MM.1S (cell line): ENCODE measurements at regions not wholly inside any gene's neighbourhood (a gene's known extent, or its start where the extent isn't known, plus 50 kb on each side); places are given as distances from the start of the nearest gene placed in this dataset.
"Not testable (repeated sequence)": the region's sequence is repeated elsewhere in the genome, so short reads cannot be mapped to it uniquely, and the experiment has no call there.

Experiments used
- DNase-seq: peaks from one replicate; pipeline ENCODE4 v3.0.0-alpha.2; 2015
- H2AFZ ChIP-seq: fragments of 300-600 bp; sonication (generic); 2 replicates; pipeline ENCODE4 v1.6.0; 2016; ENCODE audit warnings: antibody characterized with exemption, low read length
- H3F3A ChIP-seq: fragments of 300-600 bp; sonication (generic); 2 replicates; pipeline ENCODE4 v1.6.1; 2016; ENCODE audit warnings: mild to moderate bottlenecking, antibody characterized with exemption, low read length, moderate library complexity, mixed read lengths; ENCODE audit not compliant: insufficient read depth
- H3K27ac ChIP-seq: fragments of 300-600 bp; sonication (generic); 2 replicates; pipeline ENCODE4 v1.5.1; 2016; ENCODE audit warnings: mild to moderate bottlenecking, low read length
- H3K27me3 ChIP-seq: fragments of 300-600 bp; sonication (generic); replicated peaks from 2 replicates; pipeline ENCODE4 v1.6.0; 2016; ENCODE audit warnings: low read length; ENCODE audit not compliant: insufficient read depth
- H3K36me3 ChIP-seq: fragments of 300-600 bp; sonication (generic); replicated peaks from 2 replicates; pipeline ENCODE4 v1.6.1; 2016; ENCODE audit warnings: mild to moderate bottlenecking, low read length, mixed read lengths; ENCODE audit not compliant: insufficient read depth
- H3K4me1 ChIP-seq: fragments of 300-600 bp; sonication (generic); 2 replicates; pipeline ENCODE4 v1.6.1; 2016; ENCODE audit warnings: low read length, mixed read lengths
- H3K4me2 ChIP-seq: fragments of 300-600 bp; sonication (generic); 2 replicates; pipeline ENCODE4 v1.6.0; 2016; ENCODE audit warnings: low read depth, low read length
- H3K4me3 ChIP-seq: fragments of 300-600 bp; sonication (generic); 2 replicates; pipeline ENCODE4 v1.5.1; 2016; ENCODE audit warnings: low read length, mixed read lengths
- H3K79me2 ChIP-seq: fragments of 300-600 bp; sonication (generic); 2 replicates; pipeline ENCODE4 v1.6.1; 2016; ENCODE audit warnings: mixed run types, low read length, mixed read lengths
- H3K9ac ChIP-seq: fragments of 300-600 bp; sonication (generic); 2 replicates; pipeline ENCODE4 v1.6.1; 2016; ENCODE audit warnings: low read length, mixed read lengths
- H3K9me2 ChIP-seq: fragments of 300-600 bp; sonication (generic); replicated peaks from 2 replicates; pipeline ENCODE4 v1.6.1; 2016; ENCODE audit warnings: mild to moderate bottlenecking, low read length, mixed read lengths; ENCODE audit not compliant: insufficient read depth
- H3K9me3 ChIP-seq: fragments of 300-600 bp; sonication (generic); replicated peaks from 2 replicates; pipeline ENCODE4 v1.6.1; 2016; ENCODE audit warnings: mild to moderate bottlenecking, low read length, mixed read lengths; ENCODE audit not compliant: insufficient read depth
- H4K20me1 ChIP-seq: fragments of 300-600 bp; sonication (generic); 2 replicates; pipeline ENCODE4 v1.6.1; 2016; ENCODE audit warnings: mild to moderate bottlenecking, low read length, moderate library complexity, mixed read lengths; ENCODE audit not compliant: insufficient read depth
- EZH2 ChIP-seq: fragments of 300-600 bp; sonication (generic); optimal IDR thresholded peaks from 2 replicates; pipeline ENCODE3; 2017; ENCODE audit warnings: low read depth, mild to moderate bottlenecking, antibody characterized with exemption, low read length, mixed read lengths
- EZH2phosphoT487 ChIP-seq: fragments of 300-600 bp; sonication (generic); IDR thresholded peaks from 2 replicates; pipeline ENCODE4 v1.6.1; 2018; ENCODE audit warnings: antibody characterized with exemption, low read length
- TF ChIP-seq, protein P1 (sequence below): fragments of 300-600 bp; sonication (generic); IDR thresholded peaks from 2 replicates; pipeline ENCODE4 v1.5.1; 2016; ENCODE audit warnings: antibody characterized with exemption, low read length, mixed read lengths

DNA sequence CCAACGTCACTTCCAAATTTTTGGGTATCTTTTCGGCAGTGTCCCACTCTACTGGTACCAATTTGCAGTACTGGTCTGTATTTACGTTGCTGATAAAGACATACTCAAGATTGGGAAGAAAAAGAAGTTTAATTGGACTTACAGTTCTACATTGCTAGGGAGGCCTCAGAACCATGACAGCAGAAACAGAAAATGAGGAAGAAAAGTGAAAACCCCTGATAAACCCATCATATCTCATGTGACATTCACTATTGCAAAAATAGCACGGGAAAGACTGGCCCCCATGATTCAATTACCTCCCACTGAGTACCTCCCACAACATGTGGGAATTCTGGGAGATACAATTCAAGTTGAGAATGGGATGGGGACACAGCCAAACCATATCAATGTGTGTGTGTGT, 364.0 kb upstream of the KCND2 start:
- Histone ChIP-seq H3K36me3 (no peaks in the 10 kb centered on the region), H4K20me1 (no peaks in the 10 kb centered on the region), H3K27ac (no peak overlapping the region), H3K9me3 (no peaks in the 10 kb centered on the region), H3K4me2 (no peak overlapping the region), H2AFZ (no peak overlapping the region), H3F3A (no peaks in the 10 kb centered on the region), H3K79me2 (no peaks in the 10 kb centered on the region), H3K9ac (no peak overlapping the region), H3K4me3 (no peak overlapping the region), H3K4me1 (no peaks in the 10 kb centered on the region), H3K27me3 (no peaks in the 10 kb centered on the region), H3K9me2 (no peaks in the 10 kb centered on the region)
- TF ChIP-seq EZH2phosphoT487 (no peak), EZH2 (no peak)
- TF ChIP-seq, protein P1, sequence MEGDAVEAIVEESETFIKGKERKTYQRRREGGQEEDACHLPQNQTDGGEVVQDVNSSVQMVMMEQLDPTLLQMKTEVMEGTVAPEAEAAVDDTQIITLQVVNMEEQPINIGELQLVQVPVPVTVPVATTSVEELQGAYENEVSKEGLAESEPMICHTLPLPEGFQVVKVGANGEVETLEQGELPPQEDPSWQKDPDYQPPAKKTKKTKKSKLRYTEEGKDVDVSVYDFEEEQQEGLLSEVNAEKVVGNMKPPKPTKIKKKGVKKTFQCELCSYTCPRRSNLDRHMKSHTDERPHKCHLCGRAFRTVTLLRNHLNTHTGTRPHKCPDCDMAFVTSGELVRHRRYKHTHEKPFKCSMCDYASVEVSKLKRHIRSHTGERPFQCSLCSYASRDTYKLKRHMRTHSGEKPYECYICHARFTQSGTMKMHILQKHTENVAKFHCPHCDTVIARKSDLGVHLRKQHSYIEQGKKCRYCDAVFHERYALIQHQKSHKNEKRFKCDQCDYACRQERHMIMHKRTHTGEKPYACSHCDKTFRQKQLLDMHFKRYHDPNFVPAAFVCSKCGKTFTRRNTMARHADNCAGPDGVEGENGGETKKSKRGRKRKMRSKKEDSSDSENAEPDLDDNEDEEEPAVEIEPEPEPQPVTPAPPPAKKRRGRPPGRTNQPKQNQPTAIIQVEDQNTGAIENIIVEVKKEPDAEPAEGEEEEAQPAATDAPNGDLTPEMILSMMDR, result no peak
- DNase-seq, result no peak

DNA sequence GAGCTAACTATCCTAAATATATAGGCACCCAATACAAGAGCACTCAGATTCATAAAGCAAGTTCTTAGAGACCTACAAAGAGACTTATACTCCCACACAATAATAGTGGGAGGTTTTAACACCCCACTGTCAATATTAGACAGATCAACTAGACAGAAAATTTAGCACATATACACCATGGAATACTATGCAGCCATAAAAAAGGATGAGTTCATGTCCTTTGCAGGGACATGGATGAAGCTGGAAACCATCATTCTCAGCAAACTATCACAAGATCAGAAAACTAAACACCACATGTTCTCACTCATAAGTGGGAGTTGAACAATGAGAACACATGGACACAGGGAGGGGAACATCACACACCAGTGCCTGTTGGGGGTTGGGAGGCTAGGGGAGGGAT, 358.9 kb upstream of the KCND2 start:
- not testable (repeated sequence) for H4K20me1 ChIP-seq, H3F3A ChIP-seq, H3K9me3 ChIP-seq, H3K79me2 ChIP-seq, H3K4me3 ChIP-seq, H3K9ac ChIP-seq, H3K36me3 ChIP-seq, H3K4me2 ChIP-seq, H3K27me3 ChIP-seq, DNase-seq, H2AFZ ChIP-seq, H3K9me2 ChIP-seq, H3K27ac ChIP-seq
- peaks cover 11% of the 10 kb centered on the region; the same call in 1 of the 2 replicates for H3K4me1 ChIP-seq

GRCh38 chr7:119916501-119916900, 356.5 kb upstream of the KCND2 start:
- Histone ChIP-seq H3K27me3 (no peaks in the 10 kb centered on the region), H4K20me1 (no peaks in the 10 kb centered on the region), H3K9ac (no peak overlapping the region), H3K9me2 (no peaks in the 10 kb centered on the region), H3K79me2 (no peaks in the 10 kb centered on the region), H3K27ac (no peak overlapping the region), H3K4me1 (peaks cover 11% of the 10 kb centered on the region; the same call in 1 of the 2 replicates), H2AFZ (no peak overlapping the region), H3K36me3 (no peaks in the 10 kb centered on the region), H3K9me3 (no peaks in the 10 kb centered on the region), H3F3A (no peaks in the 10 kb centered on the region), H3K4me3 (no peak overlapping the region), H3K4me2 (no peak overlapping the region)
- no peak for TF ChIP-seq EZH2phosphoT487
- TF ChIP-seq, protein P1, result no peak
- TF ChIP-seq EZH2, result no peak
- DNase-seq, result no peak

DNA sequence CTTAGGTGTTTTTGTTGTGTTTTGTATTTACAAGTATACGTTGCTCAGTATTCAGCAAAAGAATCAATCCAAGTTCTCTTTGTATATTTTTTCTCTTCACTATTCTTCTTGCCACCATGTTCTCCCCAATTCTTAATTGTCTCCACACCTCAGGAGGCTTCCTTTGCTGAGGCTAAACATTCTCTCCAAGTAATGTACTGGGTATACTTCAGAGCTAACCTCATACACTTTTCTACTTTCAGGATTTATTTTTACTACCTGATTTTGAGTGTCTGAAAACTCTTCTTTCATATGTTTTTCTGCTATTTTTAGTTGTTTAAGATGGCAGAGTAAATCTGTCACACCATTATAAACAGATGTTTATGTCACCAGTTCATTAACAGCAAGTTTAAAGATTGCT, 354.8 kb upstream of the KCND2 start:
- no peaks in the 10 kb centered on the region for H3F3A ChIP-seq
- no peak overlapping the region for H3K9ac ChIP-seq
- H3K36me3 ChIP-seq, result no peaks in the 10 kb centered on the region
- peak overlapping the region; percentile 5; the same call in 1 of the 2 replicates for H3K27ac ChIP-seq
- no peaks in the 10 kb centered on the region for H3K9me3 ChIP-seq
- H3K27me3 ChIP-seq, result no peaks in the 10 kb centered on the region
- no peaks in the 10 kb centered on the region for H3K9me2 ChIP-seq
- H4K20me1 ChIP-seq, result no peaks in the 10 kb centered on the region
- no peak for TF ChIP-seq EZH2phosphoT487
- no peak for TF ChIP-seq EZH2
- TF ChIP-seq, protein P1, result no peak
- H3K4me2 ChIP-seq, result peak overlapping the region; percentile 10
- peaks cover 11% of the 10 kb centered on the region; the same call in 1 of the 2 replicates for H3K4me1 ChIP-seq
- DNase-seq, result peak; percentile 42
- no peaks in the 10 kb centered on the region for H3K79me2 ChIP-seq
- H2AFZ ChIP-seq, result 0 out of 2 replicates have a peak overlapping the region, but pooled peaks have one; percentile 20
- no peak overlapping the region for H3K4me3 ChIP-seq
